ENCODE measurements at regions not wholly inside any gene's neighbourhood (a gene's known extent, or its start where the extent isn't known, plus 50 kb on each side); places are given as distances from the start of the nearest gene placed in this dataset.
"Not testable (repeated sequence)": the region's sequence is repeated elsewhere in the genome, so short reads cannot be mapped to it uniquely, and the experiment has no call there.

DNA sequence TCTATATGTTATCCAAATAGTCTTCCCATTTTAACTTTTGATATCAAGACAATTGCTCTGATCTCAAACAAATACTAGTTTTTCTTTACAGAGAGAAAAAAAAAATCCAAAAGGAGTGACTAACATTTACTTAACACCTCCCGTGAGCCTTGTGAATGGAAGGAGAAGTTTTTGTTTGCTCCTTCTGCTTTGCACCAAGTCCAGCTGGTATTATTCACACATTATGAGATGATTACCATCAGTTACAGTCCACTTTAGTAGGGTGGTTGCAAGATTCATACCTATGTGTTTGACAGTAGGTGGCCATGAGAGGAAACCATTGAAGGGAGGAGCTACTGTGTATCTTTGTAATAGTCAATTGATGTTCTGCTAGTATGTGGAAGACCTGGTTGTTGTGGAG is 443.4 kb upstream of the ZP4 start:
- Histone ChIP-seq H3K27ac (no peak overlapping the region), H3K4me3 (no peak overlapping the region), H3K9ac (ENCODE audit: insufficient read length) (no peak overlapping the region), H3K9me3 (ENCODE audit: low read depth, low read length) (no peaks in the 10 kb centered on the region), H3K36me3 (ENCODE audit: insufficient read depth, low read length) (no peaks in the 10 kb centered on the region)
- TF ChIP-seq POLR2AphosphoS5 (IDR thresholded peaks at IDR 0.05; ENCODE audit: borderline replicate concordance, low read depth, low read length) (no peak), EZH2 (IDR thresholded peaks at IDR 0.05) (no peak), FOXP2 (optimal IDR thresholded peaks at IDR 0.05; ENCODE audit: control extremely low read depth, extremely low read length, insufficient read depth) (no peak)
- DNase-seq (ENCODE audit: low read depth, low spot score) = no peak

DNA sequence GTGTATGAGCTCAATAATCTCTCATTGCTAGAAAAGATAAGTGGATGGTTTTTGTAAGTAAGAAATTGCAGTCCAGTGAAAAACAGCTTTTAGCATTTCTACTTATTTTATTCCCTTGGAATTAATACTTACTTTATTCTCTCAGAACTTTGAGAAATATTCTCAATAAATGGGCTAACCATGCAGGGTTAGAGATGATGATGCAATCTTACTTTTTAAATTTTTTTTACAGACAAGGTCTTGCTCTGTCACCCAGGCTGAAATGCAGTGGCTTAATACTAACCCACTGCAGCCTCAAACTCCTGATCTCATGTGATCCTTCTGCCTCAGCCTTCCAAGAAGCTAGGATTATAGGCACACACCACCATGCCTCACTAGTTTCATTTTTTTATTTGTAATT is 440.8 kb upstream of the ZP4 start:
- Histone ChIP-seq H3K36me3 (ENCODE audit: insufficient read depth, low read length) (no peaks in the 10 kb centered on the region), H3K9ac (ENCODE audit: insufficient read length) (no peak overlapping the region), H3K4me3 (no peak overlapping the region), H3K27ac (no peak overlapping the region), H3K9me3 (ENCODE audit: low read depth, low read length) (no peaks in the 10 kb centered on the region)
- no peak for DNase-seq (ENCODE audit: low read depth, low spot score)
- TF ChIP-seq POLR2AphosphoS5 (IDR thresholded peaks at IDR 0.05; ENCODE audit: borderline replicate concordance, low read depth, low read length) (no peak), FOXP2 (optimal IDR thresholded peaks at IDR 0.05; ENCODE audit: control extremely low read depth, extremely low read length, insufficient read depth) (no peak), EZH2 (IDR thresholded peaks at IDR 0.05) (no peak)

GRCh38 chr1:238329671-238330070 is 438.9 kb upstream of the ZP4 start:
- Histone ChIP-seq H3K36me3 (ENCODE audit: insufficient read depth, low read length) (no peaks in the 10 kb centered on the region), H3K4me3 (no peak overlapping the region), H3K27ac (no peak overlapping the region), H3K9me3 (ENCODE audit: low read depth, low read length) (no peaks in the 10 kb centered on the region), H3K9ac (ENCODE audit: insufficient read length) (no peak overlapping the region)
- TF ChIP-seq FOXP2 (optimal IDR thresholded peaks at IDR 0.05; ENCODE audit: control extremely low read depth, extremely low read length, insufficient read depth) (no peak), POLR2AphosphoS5 (IDR thresholded peaks at IDR 0.05; ENCODE audit: borderline replicate concordance, low read depth, low read length) (no peak), EZH2 (IDR thresholded peaks at IDR 0.05) (no peak)
- no peak for DNase-seq (ENCODE audit: low read depth, low spot score)

GRCh38 chr1:238327033-238327432 is 436.3 kb upstream of the ZP4 start:
- H3K27ac ChIP-seq; H3K9ac ChIP-seq (ENCODE audit: insufficient read length); H3K9me3 ChIP-seq (ENCODE audit: low read depth, low read length); H3K4me3 ChIP-seq; H3K36me3 ChIP-seq (ENCODE audit: insufficient read depth, low read length); DNase-seq (ENCODE audit: low read depth, low spot score): not testable (repeated sequence)

DNA sequence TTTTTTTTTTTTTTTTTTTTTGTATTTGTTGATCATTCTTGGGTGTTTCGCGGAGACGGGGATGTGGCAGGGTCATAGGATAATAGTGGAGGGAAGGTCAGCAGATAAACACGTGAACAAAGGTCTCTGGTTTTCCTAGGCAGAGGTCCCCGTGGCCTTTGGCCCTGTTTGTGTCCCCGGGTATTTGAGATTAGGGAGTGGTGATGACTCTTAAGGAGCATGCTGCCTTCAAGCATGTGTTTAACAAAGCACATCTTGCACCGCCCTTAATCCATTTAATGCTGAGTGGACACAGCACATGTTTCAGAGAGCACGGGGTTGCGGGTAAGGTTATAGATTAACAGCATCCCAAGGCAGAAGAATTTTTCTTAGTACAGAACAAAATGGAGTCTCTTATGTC is 435.8 kb upstream of the ZP4 start:
- H3K9me3 ChIP-seq (ENCODE audit: low read depth, low read length); DNase-seq (ENCODE audit: low read depth, low spot score); H3K9ac ChIP-seq (ENCODE audit: insufficient read length); H3K36me3 ChIP-seq (ENCODE audit: insufficient read depth, low read length); H3K27ac ChIP-seq; H3K4me3 ChIP-seq: not testable (repeated sequence)

DNA sequence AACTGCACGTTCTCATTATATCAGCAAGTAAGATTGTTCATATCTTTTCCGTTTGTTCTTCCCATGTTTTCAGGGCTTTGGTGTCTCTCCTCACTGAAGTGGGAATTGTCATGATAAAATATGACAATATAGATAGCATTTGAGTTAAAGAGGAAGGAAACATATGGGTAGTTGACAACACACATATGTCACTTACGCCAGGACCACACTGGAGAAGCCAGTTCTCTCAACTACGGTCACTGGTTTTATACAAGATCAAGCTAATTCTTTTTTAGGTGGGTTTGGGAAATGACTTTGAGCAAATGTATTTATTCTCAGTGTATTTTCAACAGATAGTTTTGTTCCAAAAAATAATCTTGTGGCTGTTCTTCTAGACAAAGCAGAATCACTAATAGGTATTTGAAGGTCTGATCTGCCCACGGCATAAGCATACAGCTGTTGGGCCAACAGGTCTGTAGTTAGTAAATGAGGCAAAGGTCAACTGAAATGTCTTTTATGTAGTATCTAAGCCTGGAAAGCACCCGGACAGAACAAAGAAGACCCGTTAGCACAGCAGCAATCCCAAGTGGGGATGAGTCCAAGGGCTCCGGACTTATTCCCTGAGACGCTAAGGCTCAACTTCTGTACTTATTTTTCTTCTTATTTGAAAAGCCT is 433.6 kb upstream of the ZP4 start:
- Histone ChIP-seq H3K36me3 (ENCODE audit: insufficient read depth, low read length) (no peaks in the 10 kb centered on the region), H3K27ac (no peak overlapping the region), H3K9ac (ENCODE audit: insufficient read length) (no peak overlapping the region), H3K4me3 (no peak overlapping the region), H3K9me3 (ENCODE audit: low read depth, low read length) (no peaks in the 10 kb centered on the region)
- TF ChIP-seq FOXP2 (optimal IDR thresholded peaks at IDR 0.05; ENCODE audit: control extremely low read depth, extremely low read length, insufficient read depth) = no peak
- TF ChIP-seq EZH2 (IDR thresholded peaks at IDR 0.05) = no peak
- TF ChIP-seq POLR2AphosphoS5 (IDR thresholded peaks at IDR 0.05; ENCODE audit: borderline replicate concordance, low read depth, low read length) = no peak
- no peak for DNase-seq (ENCODE audit: low read depth, low spot score)

GRCh38 chr1:238323490-238323889 is 432.8 kb upstream of the ZP4 start:
- no peak for DNase-seq (ENCODE audit: low read depth, low spot score)
- H3K27ac ChIP-seq = no peak overlapping the region
- no peaks in the 10 kb centered on the region for H3K9me3 ChIP-seq (ENCODE audit: low read depth, low read length)
- no peak for TF ChIP-seq FOXP2 (optimal IDR thresholded peaks at IDR 0.05; ENCODE audit: control extremely low read depth, extremely low read length, insufficient read depth)
- no peak for TF ChIP-seq EZH2 (IDR thresholded peaks at IDR 0.05)
- TF ChIP-seq POLR2AphosphoS5 (IDR thresholded peaks at IDR 0.05; ENCODE audit: borderline replicate concordance, low read depth, low read length) = no peak
- no peak overlapping the region for H3K9ac ChIP-seq (ENCODE audit: insufficient read length)
- no peaks in the 10 kb centered on the region for H3K36me3 ChIP-seq (ENCODE audit: insufficient read depth, low read length)
- H3K4me3 ChIP-seq = no peak overlapping the region

DNA sequence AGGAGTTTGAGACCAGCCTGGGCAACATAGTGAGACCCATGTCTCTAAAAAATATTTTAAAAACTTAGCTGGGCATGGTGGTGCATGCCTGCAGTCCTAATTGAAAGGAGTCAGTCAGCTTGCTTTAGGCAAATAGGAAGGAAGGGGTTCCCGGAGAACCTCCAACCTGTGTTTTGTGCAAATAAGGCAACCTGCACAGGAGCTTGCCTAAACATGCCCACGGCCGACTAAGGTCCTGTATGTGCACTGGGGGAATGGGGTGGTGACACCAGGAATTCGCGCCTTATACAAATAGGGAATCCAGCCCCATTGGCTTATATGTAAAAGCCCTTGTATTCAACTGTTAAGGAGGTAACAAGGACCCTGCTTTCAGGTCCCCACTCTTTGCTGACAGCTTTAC is 429.2 kb upstream of the ZP4 start:
- Histone ChIP-seq H3K9me3 (ENCODE audit: low read depth, low read length) (no peaks in the 10 kb centered on the region), H3K27ac (no peak overlapping the region), H3K9ac (ENCODE audit: insufficient read length) (no peak overlapping the region), H3K4me3 (no peak overlapping the region), H3K36me3 (ENCODE audit: insufficient read depth, low read length) (no peaks in the 10 kb centered on the region)
- no peak for DNase-seq (ENCODE audit: low read depth, low spot score)
- no peak for TF ChIP-seq FOXP2 (optimal IDR thresholded peaks at IDR 0.05; ENCODE audit: control extremely low read depth, extremely low read length, insufficient read depth)

DNA sequence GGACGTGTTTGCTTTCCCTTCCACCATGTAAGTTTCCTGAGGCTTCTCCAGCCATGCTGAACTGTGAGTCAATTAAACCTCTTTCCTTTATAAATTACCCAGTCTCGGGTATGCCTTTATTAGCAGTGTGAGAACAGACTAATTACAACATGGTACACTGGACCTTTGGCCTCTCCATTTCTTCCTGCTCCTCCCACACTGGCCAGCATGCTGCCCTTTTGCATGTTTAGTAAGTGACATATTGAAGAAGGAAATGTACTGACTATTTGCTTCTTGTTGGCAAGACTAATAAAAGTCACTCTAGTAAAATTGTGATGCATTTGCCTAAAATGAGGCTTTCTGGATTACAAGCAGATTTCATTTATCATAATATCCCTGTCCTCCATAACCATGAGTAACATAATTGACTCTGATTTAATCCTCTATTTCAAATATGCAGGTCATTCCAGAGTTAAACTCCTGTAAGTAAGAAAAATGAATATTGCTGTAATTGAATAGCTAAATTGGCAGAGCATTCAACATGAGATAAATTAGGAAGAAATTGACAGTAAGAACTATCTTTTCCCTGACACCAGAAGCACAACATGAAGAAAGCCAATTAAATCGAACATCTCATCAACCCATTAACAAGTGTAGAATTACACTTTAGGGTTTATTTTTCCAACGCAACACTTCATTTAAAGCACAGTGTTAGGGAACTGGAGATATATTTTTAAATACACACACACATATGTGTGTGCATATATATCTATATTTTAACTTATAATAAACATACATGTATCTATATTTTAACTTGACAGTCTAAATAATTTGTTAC is 427.8 kb upstream of the ZP4 start:
- TF ChIP-seq EZH2 (IDR thresholded peaks at IDR 0.05) (no peak), POLR2AphosphoS5 (IDR thresholded peaks at IDR 0.05; ENCODE audit: borderline replicate concordance, low read depth, low read length) (no peak), FOXP2 (optimal IDR thresholded peaks at IDR 0.05; ENCODE audit: control extremely low read depth, extremely low read length, insufficient read depth) (no peak)
- Histone ChIP-seq H3K9ac (ENCODE audit: insufficient read length) (no peak overlapping the region), H3K36me3 (ENCODE audit: insufficient read depth, low read length) (no peaks in the 10 kb centered on the region), H3K9me3 (ENCODE audit: low read depth, low read length) (no peaks in the 10 kb centered on the region), H3K4me3 (no peak overlapping the region), H3K27ac (no peak overlapping the region)
- DNase-seq (ENCODE audit: low read depth, low spot score) = no peak

Measured in SK-N-MC (cell line).